Body of pancreas (tissue), 4 donors: ENCODE measurements at regions not wholly inside any gene's neighbourhood (a gene's known extent, or its start where the extent isn't known, plus 50 kb on each side); places are given as distances from the start of the nearest gene placed in this dataset.

Experiments
- POLR2A ChIP-seq, 3 donors: fragments of 450-650 bp; IDR thresholded peaks; one replicate each; pipeline ENCODE4 v1.6.1; 2016; ENCODE audit warnings: antibody characterized with exemption in 3 of 3, mild to moderate bottlenecking in 2 of 3
- TF ChIP-seq, protein P1 (sequence below), 7 experiments: fragments of 450-650 bp in 4 of 7; fragments of 200-600 bp in 3 of 7; sonication (generic) in 3 of 7; IDR thresholded peaks; one replicate each; pipeline ENCODE4 v1.5.1; 2016 to 2019; ENCODE audit warnings: antibody characterized with exemption in 7 of 7

DNA sequence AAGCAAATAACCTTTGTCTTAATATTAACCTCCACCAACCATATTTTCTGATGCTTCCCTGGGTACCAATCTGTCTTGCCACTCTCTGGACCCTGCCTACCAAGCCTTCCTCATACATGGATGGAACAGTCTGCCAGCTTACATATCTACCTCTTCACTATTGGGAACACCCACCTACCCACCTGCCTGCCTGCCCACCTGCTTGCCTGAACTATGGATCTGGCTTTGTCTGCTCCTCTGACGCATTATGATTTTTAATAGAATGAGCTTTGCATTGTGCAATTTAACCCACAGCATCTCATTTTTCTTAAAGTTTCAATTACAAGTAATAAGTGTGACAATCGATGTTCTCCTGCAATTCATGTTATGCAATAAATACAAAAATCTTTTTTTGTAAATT lies 137.9 kb upstream of the LSM8 start:
- TF ChIP-seq, protein P1, sequence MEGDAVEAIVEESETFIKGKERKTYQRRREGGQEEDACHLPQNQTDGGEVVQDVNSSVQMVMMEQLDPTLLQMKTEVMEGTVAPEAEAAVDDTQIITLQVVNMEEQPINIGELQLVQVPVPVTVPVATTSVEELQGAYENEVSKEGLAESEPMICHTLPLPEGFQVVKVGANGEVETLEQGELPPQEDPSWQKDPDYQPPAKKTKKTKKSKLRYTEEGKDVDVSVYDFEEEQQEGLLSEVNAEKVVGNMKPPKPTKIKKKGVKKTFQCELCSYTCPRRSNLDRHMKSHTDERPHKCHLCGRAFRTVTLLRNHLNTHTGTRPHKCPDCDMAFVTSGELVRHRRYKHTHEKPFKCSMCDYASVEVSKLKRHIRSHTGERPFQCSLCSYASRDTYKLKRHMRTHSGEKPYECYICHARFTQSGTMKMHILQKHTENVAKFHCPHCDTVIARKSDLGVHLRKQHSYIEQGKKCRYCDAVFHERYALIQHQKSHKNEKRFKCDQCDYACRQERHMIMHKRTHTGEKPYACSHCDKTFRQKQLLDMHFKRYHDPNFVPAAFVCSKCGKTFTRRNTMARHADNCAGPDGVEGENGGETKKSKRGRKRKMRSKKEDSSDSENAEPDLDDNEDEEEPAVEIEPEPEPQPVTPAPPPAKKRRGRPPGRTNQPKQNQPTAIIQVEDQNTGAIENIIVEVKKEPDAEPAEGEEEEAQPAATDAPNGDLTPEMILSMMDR (IDR thresholded peaks at IDR 0.05) = no peak
- no peak for TF ChIP-seq POLR2A (IDR thresholded peaks at IDR 0.05)
